WTC11 (cell line): ENCODE measurements at regions not wholly inside any gene's neighbourhood (a gene's known extent, or its start where the extent isn't known, plus 50 kb on each side); places are given as distances from the start of the nearest gene placed in this dataset.
A peak's percentile ranks its signal among the peaks of the same experiment; 100 is the strongest.
"Not testable (repeated sequence)": the region's sequence is repeated elsewhere in the genome, so short reads cannot be mapped to it uniquely, and the experiment has no call there.

Experiments
- ATAC-seq: fragments of 200-7000 bp; cut with Tn5 transposase; 2 replicates; pipeline ENCODE4 v1.10.0; 2021; ENCODE audit warnings: mild to moderate bottlenecking, moderate library complexity
- CTCF ChIA-PET: fragments of 300-600 bp; sonication (Branson Sonifier 250); formaldehyde crosslinking; loops from one replicate; lab custom pipeline; 2021; ENCODE audit warnings: antibody characterized with exemption; lab: Charles Lee
- POLR2A ChIA-PET: fragments of 350-600 bp; sonication (Branson Sonifier 250); formaldehyde crosslinking; loops from one replicate; lab custom pipeline; 2021; ENCODE audit warnings: antibody characterized with exemption; lab: Charles Lee
- DNase-seq: peaks from one replicate; pipeline ENCODE4 v3.0.0; 2021; ENCODE audit warnings: low spot score
- H3K27ac Mint-ChIP-seq: 2 replicates; pipeline ENCODE4 v1.8.0; 2021; ENCODE audit warnings: mixed read lengths
- H3K27me3 Mint-ChIP-seq: 2 replicates; pipeline ENCODE4 v1.8.0; 2021; ENCODE audit warnings: low read depth, mild to moderate bottlenecking, moderate library complexity, mixed read lengths
- H3K36me3 Mint-ChIP-seq: 2 replicates; pipeline ENCODE4 v1.8.0; 2021; ENCODE audit warnings: mixed read lengths
- H3K4me1 Mint-ChIP-seq: 2 replicates; pipeline ENCODE4 v1.8.0; 2022; ENCODE audit warnings: mixed read lengths
- H3K4me3 Mint-ChIP-seq: 2 replicates; pipeline ENCODE4 v1.8.0; 2021; ENCODE audit warnings: mild to moderate bottlenecking, moderate library complexity, mixed read lengths
- H3K9me3 Mint-ChIP-seq: 2 replicates; pipeline ENCODE4 v1.8.0; 2021; ENCODE audit warnings: mixed read lengths
- ARID4B ChIP-seq: sonication (generic); formaldehyde crosslinking; IDR thresholded peaks from 2 replicates; pipeline ENCODE4 v1.8.0; 2023; ENCODE audit warnings: missing genetic modification reagents, mild to moderate bottlenecking, borderline replicate concordance
- CREM ChIP-seq: sonication (generic); formaldehyde crosslinking; IDR thresholded peaks from 2 replicates; pipeline ENCODE4 v1.8.1; 2022; ENCODE audit warnings: mild to moderate bottlenecking, missing genetic modification reagents, moderate library complexity
- E2F1 ChIP-seq: sonication (generic); formaldehyde crosslinking; IDR thresholded peaks from 2 replicates; pipeline ENCODE4 v1.8.0; 2022; ENCODE audit warnings: mild to moderate bottlenecking, missing genetic modification reagents
- ELF4 ChIP-seq: sonication (generic); formaldehyde crosslinking; IDR thresholded peaks from 2 replicates; pipeline ENCODE4 v1.8.1; 2022; ENCODE audit warnings: low read depth, mild to moderate bottlenecking, moderate library complexity, missing genetic modification reagents
- ERG ChIP-seq: fragments of 250-450 bp; sonication (Bioruptor Pico); IDR thresholded peaks from 2 replicates; pipeline ENCODE4 v1.8.0; 2021; ENCODE audit warnings: mild to moderate bottlenecking
- GTF2I ChIP-seq: fragments of 250-450 bp; sonication (Bioruptor Pico); conservative IDR thresholded peaks from 2 replicates; pipeline ENCODE4 v1.4.0; 2021; ENCODE audit warnings: mild to moderate bottlenecking
- JAZF1 ChIP-seq: fragments of 250-450 bp; sonication (Bioruptor Pico); IDR thresholded peaks from 2 replicates; pipeline ENCODE4 v1.9.0; 2021; ENCODE audit warnings: moderate library complexity, mild to moderate bottlenecking, inconsistent platforms
- KAT7 ChIP-seq: sonication (generic); formaldehyde crosslinking; IDR thresholded peaks from 2 replicates; pipeline ENCODE4 v1.8.1; 2023; ENCODE audit warnings: missing genetic modification reagents, mild to moderate bottlenecking, borderline replicate concordance
- NFE2L1 ChIP-seq: sonication (generic); formaldehyde crosslinking; IDR thresholded peaks from 2 replicates; pipeline ENCODE4 v1.8.1; 2023; ENCODE audit warnings: missing genetic modification reagents
- RELA ChIP-seq: sonication (generic); formaldehyde crosslinking; IDR thresholded peaks from 2 replicates; pipeline ENCODE4 v1.8.1; 2022; ENCODE audit warnings: missing genetic modification reagents, mild to moderate bottlenecking, borderline replicate concordance
- RORB ChIP-seq: fragments of 250-450 bp; sonication (Bioruptor Pico); IDR thresholded peaks from 2 replicates; pipeline ENCODE4 v1.9.0; 2021; ENCODE audit warnings: mild to moderate bottlenecking
- ZNF232 ChIP-seq: sonication (generic); formaldehyde crosslinking; IDR thresholded peaks from 2 replicates; pipeline ENCODE4 v1.8.0; 2022; ENCODE audit warnings: mild to moderate bottlenecking, missing genetic modification reagents
- ZNF281 ChIP-seq: sonication (generic); formaldehyde crosslinking; IDR thresholded peaks from 2 replicates; pipeline ENCODE4 v1.8.0; 2023; ENCODE audit warnings: mild to moderate bottlenecking, missing genetic modification reagents
- ZNF423 ChIP-seq: fragments of 250-450 bp; sonication (Bioruptor Pico); IDR thresholded peaks from 2 replicates; pipeline ENCODE4 v2.1.2; 2022; ENCODE audit warnings: mild to moderate bottlenecking, moderate library complexity

- no peak for ATAC-seq
Measured at GRCh38 chr3:63719796-63720445, 67.4 kb downstream of the SNTN start.

GRCh38 chr3:63720951-63721350, 68.5 kb downstream of the SNTN start:
- H3K27me3 Mint-ChIP-seq, DNase-seq, H3K36me3 Mint-ChIP-seq, H3K4me3 Mint-ChIP-seq, POLR2A ChIA-PET, CTCF ChIA-PET, ATAC-seq, H3K27ac Mint-ChIP-seq: not testable (repeated sequence)
- peaks cover 31% of the 10 kb centered on the region for H3K4me1 Mint-ChIP-seq
- H3K9me3 Mint-ChIP-seq = peaks cover 20% of the 10 kb centered on the region

More at GRCh38 chr3:63719796-63720445, 67.4 kb downstream of the SNTN start:
- CTCF ChIA-PET = no interaction called here
- no peak for DNase-seq
- POLR2A ChIA-PET = no interaction called here
- Mint-ChIP-seq H3K27ac (no peak overlapping the region), H3K27me3 (no peaks in the 10 kb centered on the region; the same call in 1 of the 2 replicates), H3K9me3 (peaks cover 20% of the 10 kb centered on the region), H3K4me3 (no peak overlapping the region), H3K4me1 (peaks cover 23% of the 10 kb centered on the region), H3K36me3 (no peaks in the 10 kb centered on the region)
- no peak for TF ChIP-seq E2F1 (CRISPR knock-in tag)
- TF ChIP-seq ZNF281 (CRISPR knock-in tag) = no peak
- no peak for TF ChIP-seq RELA (CRISPR knock-in tag)
- TF ChIP-seq GTF2I (CRISPR knock-in tag) = no peak
- no peak for TF ChIP-seq ELF4
- TF ChIP-seq RORB (CRISPR knock-in tag) = no peak
- no peak for TF ChIP-seq ARID4B (CRISPR knock-in tag)
- TF ChIP-seq ZNF423 (CRISPR knock-in tag) = no peak
- TF ChIP-seq ERG (CRISPR knock-in tag) = no peak

GRCh38 chr3:63724987-63725386, 72.5 kb downstream of the SNTN start:
- H3K4me3 Mint-ChIP-seq = no peak overlapping the region
- ChIA-PET CTCF (no interaction called here), POLR2A (no interaction called here)
- ATAC-seq (peak; percentile 79), DNase-seq (peak; percentile 24)
- peak overlapping the region; percentile 64 for H3K27ac Mint-ChIP-seq
- TF ChIP-seq CREM (CRISPR knock-in tag) (no peak), ZNF232 (no peak), NFE2L1 (CRISPR knock-in tag) (no peak), ZNF423 (CRISPR knock-in tag) (no peak), KAT7 (no peak), JAZF1 (CRISPR knock-in tag) (no peak), ZNF281 (CRISPR knock-in tag) (no peak)
- no peaks in the 10 kb centered on the region; the same call in 1 of the 2 replicates for H3K27me3 Mint-ChIP-seq
- H3K36me3 Mint-ChIP-seq = no peaks in the 10 kb centered on the region
- H3K4me1 Mint-ChIP-seq = peaks cover 26% of the 10 kb centered on the region
- H3K9me3 Mint-ChIP-seq = peaks cover 24% of the 10 kb centered on the region
